HEK293 (cell line): ENCODE measurements at regions not wholly inside any gene's neighbourhood (a gene's known extent, or its start where the extent isn't known, plus 50 kb on each side); places are given as distances from the start of the nearest gene placed in this dataset.

Experiments used
- CTCF ChIA-PET: fragments of 350-600 bp; formaldehyde crosslinking; extraction: SDS; loops from one replicate; lab custom pipeline; 2021; ENCODE audit warnings: antibody characterized with exemption; lab: Yijun Ruan, JAX
- POLR2A ChIA-PET: fragments of 300-600 bp; formaldehyde crosslinking; extraction: SDS; loops from one replicate; lab custom pipeline; 2020; ENCODE audit warnings: antibody characterized with exemption, inconsistent platforms; lab: Yijun Ruan, JAX
- H3K27ac ChIP-seq: fragments of 200-500 bp; sonication (Bioruptor generic); 2 replicates; pipeline ENCODE4 v1.5.1; 2014; ENCODE audit warnings: low read depth, low read length, control low read depth, inconsistent platforms; ENCODE audit errors: extremely low read depth
- H3K36me3 ChIP-seq, 2 experiments: fragments of 200-500 bp in 1 of 2; sonication (Bioruptor generic) in 1 of 2; 1 replicate in 1 of 2; 2 replicates in 1 of 2; pipeline ENCODE4 v1.5.1; 2014 to 2017; ENCODE audit warnings: inconsistent platforms in 2 of 2, low read length in 2 of 2; ENCODE audit not compliant: control insufficient read depth in 2 of 2, insufficient read depth in 1 of 2
- H3K4me1 ChIP-seq: fragments of 200-500 bp; sonication (Bioruptor generic); 2 replicates; pipeline ENCODE4 v1.5.1; 2014; ENCODE audit warnings: mild to moderate bottlenecking, low read length, inconsistent platforms; ENCODE audit not compliant: control insufficient read depth, insufficient read depth
- H3K4me3 ChIP-seq: 2 replicates; pipeline ENCODE4 v1.5.1; 2011; ENCODE audit warnings: low read depth, mild to moderate bottlenecking, control low read depth, low read length, moderate library complexity
- H3K9me3 ChIP-seq: fragments of 200-500 bp; sonication (Bioruptor generic); 2 replicates; pipeline ENCODE4 v1.5.1; 2014; ENCODE audit warnings: low read depth, low read length, inconsistent platforms; ENCODE audit not compliant: control insufficient read depth, insufficient read depth
- BCL11A ChIP-seq: fragments of 450-650 bp; formaldehyde crosslinking; IDR thresholded peaks from 2 replicates; pipeline ENCODE4 v1.5.1; 2016; ENCODE audit warnings: low read depth, missing biosample characterization, missing genetic modification characterization
- EGR2 ChIP-seq: fragments of 450-650 bp; formaldehyde crosslinking; IDR thresholded peaks from 2 replicates; pipeline ENCODE4 v1.5.1; 2016; ENCODE audit warnings: low read depth, missing biosample characterization, missing genetic modification characterization
- KLF17 ChIP-seq: fragments of 450-650 bp; formaldehyde crosslinking; IDR thresholded peaks from 2 replicates; pipeline ENCODE4 v1.5.1; 2016; ENCODE audit warnings: missing biosample characterization, missing genetic modification characterization
- MYNN ChIP-seq: fragments of 450-650 bp; formaldehyde crosslinking; IDR thresholded peaks from 2 replicates; pipeline ENCODE4 v1.5.1; 2016; ENCODE audit warnings: missing biosample characterization, missing genetic modification characterization, borderline replicate concordance
- ZBTB48 ChIP-seq: fragments of 450-650 bp; formaldehyde crosslinking; IDR thresholded peaks from 2 replicates; pipeline ENCODE4 v1.5.1; 2016; ENCODE audit warnings: missing biosample characterization, missing genetic modification characterization
- ZBTB8A ChIP-seq: fragments of 450-650 bp; formaldehyde crosslinking; IDR thresholded peaks from 2 replicates; pipeline ENCODE4 v1.5.1; 2016; ENCODE audit warnings: missing biosample characterization, missing genetic modification characterization
- ZFP3 ChIP-seq: fragments of 450-650 bp; formaldehyde crosslinking; IDR thresholded peaks from 2 replicates; pipeline ENCODE4 v1.5.1; 2016; ENCODE audit warnings: low read depth, missing biosample characterization, missing genetic modification characterization
- ZNF140 ChIP-seq: fragments of 450-650 bp; formaldehyde crosslinking; IDR thresholded peaks from 2 replicates; pipeline ENCODE4 v1.5.1; 2016; ENCODE audit warnings: missing biosample characterization, missing genetic modification characterization
- ZNF366 ChIP-seq: fragments of 450-650 bp; formaldehyde crosslinking; conservative IDR thresholded peaks from 2 replicates; pipeline ENCODE4 v1.5.1; 2016; ENCODE audit warnings: missing biosample characterization, missing genetic modification characterization
- ZNF394 ChIP-seq: fragments of 450-650 bp; formaldehyde crosslinking; IDR thresholded peaks from 2 replicates; pipeline ENCODE4 v1.5.1; 2016; ENCODE audit warnings: missing biosample characterization, missing genetic modification characterization, mild to moderate bottlenecking, moderate library complexity, borderline replicate concordance
- ZNF449 ChIP-seq: fragments of 450-650 bp; formaldehyde crosslinking; IDR thresholded peaks from 2 replicates; pipeline ENCODE4 v1.5.1; 2017; ENCODE audit warnings: missing biosample characterization, mild to moderate bottlenecking, missing genetic modification characterization, moderate library complexity
- ZNF510 ChIP-seq: fragments of 450-650 bp; formaldehyde crosslinking; IDR thresholded peaks from 2 replicates; pipeline ENCODE4 v1.5.1; 2018; ENCODE audit warnings: mild to moderate bottlenecking, missing genetic modification characterization, missing biosample characterization; ENCODE audit not compliant: insufficient replicate concordance
- ZNF513 ChIP-seq: fragments of 450-650 bp; IDR thresholded peaks from 2 replicates; pipeline ENCODE4 v1.5.1; 2018; ENCODE audit warnings: missing biosample characterization, missing genetic modification characterization
- ZNF560 ChIP-seq: fragments of 450-650 bp; formaldehyde crosslinking; IDR thresholded peaks from 2 replicates; pipeline ENCODE4 v1.5.1; 2017; ENCODE audit warnings: missing biosample characterization, missing genetic modification characterization, borderline replicate concordance
- ZNF629 ChIP-seq: fragments of 450-650 bp; formaldehyde crosslinking; IDR thresholded peaks from 2 replicates; pipeline ENCODE4 v1.5.1; 2017; ENCODE audit warnings: missing biosample characterization, missing genetic modification characterization
- ZNF670 ChIP-seq: fragments of 450-650 bp; formaldehyde crosslinking; IDR thresholded peaks from 2 replicates; pipeline ENCODE4 v1.5.1; 2016; ENCODE audit warnings: missing biosample characterization, missing genetic modification characterization, low read depth
- ZNF776 ChIP-seq: fragments of 450-650 bp; formaldehyde crosslinking; IDR thresholded peaks from 2 replicates; pipeline ENCODE4 v1.5.0; 2017; ENCODE audit warnings: missing biosample characterization, missing genetic modification characterization, borderline replicate concordance
- ZSCAN16 ChIP-seq: fragments of 450-650 bp; formaldehyde crosslinking; IDR thresholded peaks from 2 replicates; pipeline ENCODE4 v1.5.1; 2016; ENCODE audit warnings: missing biosample characterization, missing genetic modification characterization
- TF ChIP-seq, protein P1 (sequence below): fragments of 450-650 bp; formaldehyde crosslinking; IDR thresholded peaks from 2 replicates; pipeline ENCODE4 v1.5.1; 2016; ENCODE audit warnings: missing biosample characterization, missing genetic modification characterization
- TF ChIP-seq, protein P2 (sequence below): fragments of 450-650 bp; formaldehyde crosslinking; IDR thresholded peaks from 2 replicates; pipeline ENCODE4; 2016; ENCODE audit warnings: missing biosample characterization, missing genetic modification characterization

DNA sequence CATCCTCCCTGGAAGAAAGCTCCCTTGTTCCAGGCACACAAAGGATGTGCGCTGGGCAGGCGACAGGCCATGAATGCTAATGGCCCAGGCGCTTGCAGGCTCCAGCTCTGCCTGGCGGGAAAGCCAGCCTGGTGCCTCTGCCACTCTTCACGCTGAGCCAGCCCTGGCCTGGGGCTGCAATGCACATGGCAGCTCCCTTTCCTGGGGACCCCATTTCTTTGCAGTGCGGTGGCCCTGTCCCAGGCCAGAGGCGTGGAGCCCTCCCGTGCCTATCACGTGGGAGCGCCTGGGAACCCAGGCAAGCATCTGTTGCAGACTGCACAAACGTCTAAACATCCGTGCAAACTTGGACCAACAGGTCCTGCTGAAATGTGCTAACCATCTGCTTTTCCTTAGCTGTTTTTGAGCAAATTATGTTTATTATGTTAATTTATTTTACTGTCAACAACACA lies 152.1 kb upstream of the LYZL2 start:
- Histone ChIP-seq H3K9me3 (no peaks in the 10 kb centered on the region), H3K4me3 (no peak overlapping the region), H3K27ac (no peak overlapping the region), H3K36me3 (no peaks in the 10 kb centered on the region), H3K4me1 (no peaks in the 10 kb centered on the region)
- POLR2A ChIA-PET = no interaction called here
- no peak for TF ChIP-seq BCL11A (tag by site-specific recombination)
- no peak for TF ChIP-seq ZNF140
- TF ChIP-seq ZBTB48 = no peak
- TF ChIP-seq KLF17 (tag by site-specific recombination) = no peak
- no peak for TF ChIP-seq ZNF560 (tag by site-specific recombination)
- no peak for TF ChIP-seq ZNF670 (tag by site-specific recombination)
- TF ChIP-seq ZNF629 (tag by site-specific recombination) = no peak
- TF ChIP-seq MYNN (tag by site-specific recombination) = no peak
- no peak for TF ChIP-seq ZBTB8A (tag by site-specific recombination)
- TF ChIP-seq, protein P1, sequence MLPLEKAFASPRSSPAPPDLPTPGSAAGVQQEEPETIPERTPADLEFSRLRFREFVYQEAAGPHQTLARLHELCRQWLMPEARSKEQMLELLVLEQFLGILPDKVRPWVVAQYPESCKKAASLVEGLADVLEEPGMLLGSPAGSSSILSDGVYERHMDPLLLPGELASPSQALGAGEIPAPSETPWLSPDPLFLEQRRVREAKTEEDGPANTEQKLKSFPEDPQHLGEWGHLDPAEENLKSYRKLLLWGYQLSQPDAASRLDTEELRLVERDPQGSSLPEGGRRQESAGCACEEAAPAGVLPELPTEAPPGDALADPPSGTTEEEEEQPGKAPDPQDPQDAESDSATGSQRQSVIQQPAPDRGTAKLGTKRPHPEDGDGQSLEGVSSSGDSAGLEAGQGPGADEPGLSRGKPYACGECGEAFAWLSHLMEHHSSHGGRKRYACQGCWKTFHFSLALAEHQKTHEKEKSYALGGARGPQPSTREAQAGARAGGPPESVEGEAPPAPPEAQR = no peak
- no peak for TF ChIP-seq ZNF510
- TF ChIP-seq ZFP3 (tag by site-specific recombination) = no peak
- no peak for TF ChIP-seq ZNF394 (tag by site-specific recombination)
- no peak for TF ChIP-seq ZNF449 (tag by site-specific recombination)
- TF ChIP-seq, all 188 proteins: peak for 0
- CTCF ChIA-PET = interaction anchor here (0.9 to 1.5 kb wide), 2 partner anchors 16 to 989 kb away, joined by 3 to 4 read pairs; no protein-coding TSS in a partner anchor

DNA sequence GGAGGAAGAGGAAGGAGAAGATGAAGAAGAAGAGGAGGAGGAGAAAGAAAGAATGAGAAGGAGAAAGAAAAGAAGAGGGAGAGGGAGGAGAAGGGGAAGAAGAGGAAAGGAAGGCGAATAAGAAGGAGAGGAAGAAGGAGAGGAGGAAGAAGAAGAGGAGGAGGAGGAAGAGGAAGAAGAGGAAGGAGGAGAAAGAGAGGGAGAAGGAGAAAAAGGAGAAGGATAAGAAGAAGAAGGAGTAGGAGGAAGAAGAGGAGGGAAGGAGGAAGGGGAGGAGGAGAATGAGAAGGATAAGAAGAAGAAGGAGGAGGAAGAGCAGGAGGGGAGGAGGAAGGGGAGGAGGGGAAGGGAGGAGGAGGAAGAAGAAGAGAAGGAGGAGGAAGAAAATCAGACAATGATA lies 149.2 kb upstream of the LYZL2 start:
- no peaks in the 10 kb centered on the region for H3K36me3 ChIP-seq
- no peak overlapping the region for H3K27ac ChIP-seq
- H3K4me3 ChIP-seq = no peak overlapping the region
- ChIA-PET CTCF (no interaction called here), POLR2A (no interaction called here)
- H3K9me3 ChIP-seq = no peaks in the 10 kb centered on the region
- TF ChIP-seq, protein P2, sequence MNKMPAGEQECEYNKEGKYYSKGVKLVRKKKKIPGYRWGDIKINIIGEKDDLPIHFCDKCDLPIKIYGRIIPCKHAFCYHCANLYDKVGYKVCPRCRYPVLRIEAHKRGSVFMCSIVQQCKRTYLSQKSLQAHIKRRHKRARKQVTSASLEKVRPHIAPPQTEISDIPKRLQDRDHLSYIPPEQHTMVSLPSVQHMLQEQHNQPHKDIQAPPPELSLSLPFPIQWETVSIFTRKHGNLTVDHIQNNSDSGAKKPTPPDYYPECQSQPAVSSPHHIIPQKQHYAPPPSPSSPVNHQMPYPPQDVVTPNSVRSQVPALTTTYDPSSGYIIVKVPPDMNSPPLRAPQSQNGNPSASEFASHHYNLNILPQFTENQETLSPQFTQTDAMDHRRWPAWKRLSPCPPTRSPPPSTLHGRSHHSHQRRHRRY (tag by site-specific recombination) = 0 out of 2 replicates have a peak, but pooled peaks have one; percentile 16
- peak; percentile 45 for TF ChIP-seq EGR2 (tag by site-specific recombination)
- TF ChIP-seq ZSCAN16 (tag by site-specific recombination) = no peak
- peak; percentile 88 for TF ChIP-seq ZNF513 (tag by site-specific recombination)
- 0 out of 2 replicates have a peak, but pooled peaks have one; percentile 36 for TF ChIP-seq ZNF776 (tag by site-specific recombination)
- TF ChIP-seq ZNF366 (tag by site-specific recombination) = peak; percentile 53
- no peaks in the 10 kb centered on the region for H3K4me1 ChIP-seq
